DOHH2 (cell line): ENCODE measurements at regions not wholly inside any gene's neighbourhood (a gene's known extent, or its start where the extent isn't known, plus 50 kb on each side); places are given as distances from the start of the nearest gene placed in this dataset.
"Not testable (repeated sequence)": the region's sequence is repeated elsewhere in the genome, so short reads cannot be mapped to it uniquely, and the experiment has no call there.

Experiments
- H3F3A ChIP-seq: fragments of 200-600 bp; sonication (generic), shearing (Covaris generic); 2 replicates; pipeline ENCODE4 v1.6.0; 2016; ENCODE audit warnings: antibody characterized with exemption, mild to moderate bottlenecking; ENCODE audit not compliant: control insufficient read depth, insufficient read depth
- H3K27ac ChIP-seq: fragments of 200-600 bp; sonication (generic); 2 replicates; pipeline ENCODE4 v1.5.1; 2014; ENCODE audit warnings: low read depth, mild to moderate bottlenecking, low read length, moderate library complexity
- H3K27me3 ChIP-seq: fragments of 200-600 bp; sonication (generic); 2 replicates; pipeline ENCODE4 v1.6.1; 2014; ENCODE audit warnings: mild to moderate bottlenecking, low read length, mixed read lengths; ENCODE audit not compliant: control insufficient read depth
- H3K36me3 ChIP-seq: fragments of 200-600 bp; sonication (generic); 2 replicates; pipeline ENCODE4 v1.6.1; 2014; ENCODE audit warnings: mild to moderate bottlenecking, low read length, moderate library complexity, mixed read lengths; ENCODE audit not compliant: control insufficient read depth
- H3K4me1 ChIP-seq: fragments of 200-600 bp; sonication (generic); 2 replicates; pipeline ENCODE4 v1.6.1; 2014; ENCODE audit warnings: mild to moderate bottlenecking, low read length, mixed read lengths; ENCODE audit not compliant: control insufficient read depth
- H3K4me2 ChIP-seq: fragments of 200-600 bp; sonication (generic); 2 replicates; pipeline ENCODE4 v1.6.0; 2014; ENCODE audit warnings: mild to moderate bottlenecking, low read length, moderate library complexity
- H3K4me3 ChIP-seq: fragments of 200-600 bp; sonication (generic); 2 replicates; pipeline ENCODE4 v1.5.1; 2014; ENCODE audit warnings: mild to moderate bottlenecking, low read length, mixed read lengths
- H3K79me2 ChIP-seq: fragments of 200-600 bp; sonication (generic); 2 replicates; pipeline ENCODE4 v1.6.1; 2014; ENCODE audit warnings: mild to moderate bottlenecking, low read length, mixed read lengths; ENCODE audit not compliant: control insufficient read depth
- H3K9me2 ChIP-seq: fragments of 200-600 bp; sonication (generic); replicated peaks from 2 replicates; pipeline ENCODE4 v1.6.1; 2014; ENCODE audit warnings: mild to moderate bottlenecking, low read length, mixed read lengths; ENCODE audit not compliant: control insufficient read depth
- H3K9me3 ChIP-seq: fragments of 200-600 bp; sonication (generic); 2 replicates; pipeline ENCODE4 v1.6.1; 2014; ENCODE audit warnings: antibody characterized with exemption, low read length, mixed read lengths; ENCODE audit not compliant: control insufficient read depth, insufficient read depth
- H4K20me1 ChIP-seq: fragments of 200-600 bp; sonication (generic); 2 replicates; pipeline ENCODE4 v1.6.0; 2014; ENCODE audit warnings: low read depth, mild to moderate bottlenecking, antibody characterized with exemption, low read length, moderate library complexity; ENCODE audit not compliant: control insufficient read depth, insufficient read depth
- CTCF ChIP-seq: fragments of 200-600 bp; sonication (generic); IDR thresholded peaks from one replicate; pipeline ENCODE4 v1.5.1; 2014; ENCODE audit warnings: antibody characterized with exemption, mild to moderate bottlenecking, low read depth, low read length; ENCODE audit not compliant: poor library complexity, severe bottlenecking
- EZH2phosphoT487 ChIP-seq: fragments of 200-600 bp; sonication (generic); IDR thresholded peaks from 2 replicates; pipeline ENCODE4 v1.6.1; 2017; ENCODE audit warnings: borderline replicate concordance, mild to moderate bottlenecking, antibody characterized with exemption, low read length, moderate library complexity, mixed read lengths

- not testable (repeated sequence) for H3K4me3 ChIP-seq
Measured at GRCh38 chr11:100409267-100409666, 277.8 kb upstream of the ARHGAP42 start.

GRCh38 chr11:100419518-100419917 lies 267.6 kb upstream of the ARHGAP42 start:
- Histone ChIP-seq H3K79me2 (no peaks in the 10 kb centered on the region), H3K27me3 (no peaks in the 10 kb centered on the region), H3K9me3 (no peaks in the 10 kb centered on the region), H3K27ac (no peak overlapping the region), H3F3A (no peaks in the 10 kb centered on the region), H4K20me1 (no peaks in the 10 kb centered on the region), H3K4me2 (no peak overlapping the region), H3K4me3 (no peak overlapping the region), H3K9me2 (no peaks in the 10 kb centered on the region), H3K4me1 (no peaks in the 10 kb centered on the region), H3K36me3 (no peaks in the 10 kb centered on the region)
- TF ChIP-seq CTCF = no peak
- no peak for TF ChIP-seq EZH2phosphoT487

More at GRCh38 chr11:100409267-100409666, 277.8 kb upstream of the ARHGAP42 start:
- not testable (repeated sequence) for H3K9me2 ChIP-seq, H3K79me2 ChIP-seq, H3F3A ChIP-seq, H4K20me1 ChIP-seq, H3K4me1 ChIP-seq, H3K27me3 ChIP-seq, H3K36me3 ChIP-seq, H3K9me3 ChIP-seq, H3K4me2 ChIP-seq, H3K27ac ChIP-seq

GRCh38 chr11:100434821-100435641 lies 252.1 kb upstream of the ARHGAP42 start:
- no peaks in the 10 kb centered on the region for H3K4me1 ChIP-seq
- H3K9me2 ChIP-seq = no peaks in the 10 kb centered on the region
- TF ChIP-seq CTCF (no peak), EZH2phosphoT487 (no peak)
- no peak overlapping the region for H3K4me3 ChIP-seq
- no peaks in the 10 kb centered on the region for H3K27me3 ChIP-seq
- H3K36me3 ChIP-seq = no peaks in the 10 kb centered on the region
- H3K4me2 ChIP-seq = no peak overlapping the region
- no peaks in the 10 kb centered on the region for H3K9me3 ChIP-seq
- no peak overlapping the region for H3K27ac ChIP-seq
- no peaks in the 10 kb centered on the region for H3F3A ChIP-seq
- no peaks in the 10 kb centered on the region for H4K20me1 ChIP-seq
- H3K79me2 ChIP-seq = no peaks in the 10 kb centered on the region

DNA sequence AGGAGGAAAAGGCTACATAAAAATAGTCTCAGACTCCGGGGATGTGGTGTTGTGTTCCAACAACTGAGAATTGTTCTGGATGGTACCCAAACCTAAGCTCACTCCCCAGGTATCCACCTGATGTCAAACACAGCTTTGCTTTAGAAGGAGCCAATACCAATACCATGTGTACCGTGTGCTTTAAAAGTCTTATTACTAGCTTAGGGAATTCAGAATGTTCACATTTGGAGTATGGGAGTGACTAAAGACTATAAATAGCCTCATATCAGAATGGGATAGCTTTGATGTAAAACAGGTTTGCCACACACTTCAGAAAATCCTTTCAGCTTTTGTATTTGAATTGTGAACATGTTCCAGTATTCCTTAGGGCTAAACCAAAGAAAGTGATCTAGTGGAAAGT lies 248.7 kb upstream of the ARHGAP42 start:
- H3F3A ChIP-seq = no peaks in the 10 kb centered on the region
- TF ChIP-seq EZH2phosphoT487 (no peak), CTCF (no peak)
- H3K4me3 ChIP-seq = no peak overlapping the region
- H3K9me2 ChIP-seq = no peaks in the 10 kb centered on the region
- no peaks in the 10 kb centered on the region for H3K9me3 ChIP-seq
- H3K27ac ChIP-seq = no peak overlapping the region
- no peaks in the 10 kb centered on the region for H3K79me2 ChIP-seq
- H3K4me1 ChIP-seq = no peaks in the 10 kb centered on the region
- H3K4me2 ChIP-seq = no peak overlapping the region
- H4K20me1 ChIP-seq = no peaks in the 10 kb centered on the region
- no peaks in the 10 kb centered on the region for H3K36me3 ChIP-seq
- no peaks in the 10 kb centered on the region for H3K27me3 ChIP-seq
